Eye (tissue), 1 donor: ENCODE measurements at regions not wholly inside any gene's neighbourhood (a gene's known extent, or its start where the extent isn't known, plus 50 kb on each side); places are given as distances from the start of the nearest gene placed in this dataset.
"Not testable (repeated sequence)": the region's sequence is repeated elsewhere in the genome, so short reads cannot be mapped to it uniquely, and the experiment has no call there.

Experiments used
- DNase-seq: peaks from one replicate; pipeline ENCODE4 v3.0.0-alpha.2; 2015

DNA sequence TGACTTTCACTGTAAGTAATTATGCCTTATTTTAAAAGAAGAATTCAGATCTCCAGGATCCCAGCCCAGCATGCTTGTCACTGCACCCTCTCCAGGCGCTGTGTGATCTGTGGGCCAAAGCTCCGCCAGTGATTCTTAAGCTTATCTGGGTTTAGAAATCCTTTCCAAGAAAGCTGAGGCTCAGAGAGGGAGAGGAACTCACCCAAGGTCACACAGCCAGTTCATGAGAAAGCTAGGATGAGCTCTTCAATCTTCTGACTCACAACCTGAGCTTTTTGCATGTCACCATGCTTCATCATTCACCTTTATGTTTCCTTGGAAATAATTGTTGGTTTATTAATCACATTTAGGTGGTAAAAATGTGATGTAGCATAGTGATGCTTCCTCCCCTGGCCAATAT, 136.6 kb upstream of the HAND1 start:
- no peak for DNase-seq

DNA sequence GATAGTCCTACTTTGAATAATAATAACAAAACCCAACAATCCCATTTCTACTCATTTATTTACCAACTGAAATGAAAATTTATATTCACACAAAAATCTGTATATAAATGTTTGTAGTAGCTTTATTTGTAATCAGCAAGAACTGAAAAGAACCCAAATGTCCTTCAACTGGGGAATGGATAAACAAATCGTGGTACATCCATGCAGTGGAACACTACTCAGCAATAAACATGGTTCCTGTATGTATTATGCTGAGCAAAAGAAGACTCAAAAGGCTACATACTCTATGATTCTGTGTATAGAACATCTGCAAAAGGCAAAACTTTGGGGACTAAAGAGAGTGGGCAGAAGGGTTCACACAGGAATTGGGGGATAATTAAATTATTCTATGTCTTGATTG, 136.1 kb upstream of the HAND1 start:
- DNase-seq: no peak

DNA sequence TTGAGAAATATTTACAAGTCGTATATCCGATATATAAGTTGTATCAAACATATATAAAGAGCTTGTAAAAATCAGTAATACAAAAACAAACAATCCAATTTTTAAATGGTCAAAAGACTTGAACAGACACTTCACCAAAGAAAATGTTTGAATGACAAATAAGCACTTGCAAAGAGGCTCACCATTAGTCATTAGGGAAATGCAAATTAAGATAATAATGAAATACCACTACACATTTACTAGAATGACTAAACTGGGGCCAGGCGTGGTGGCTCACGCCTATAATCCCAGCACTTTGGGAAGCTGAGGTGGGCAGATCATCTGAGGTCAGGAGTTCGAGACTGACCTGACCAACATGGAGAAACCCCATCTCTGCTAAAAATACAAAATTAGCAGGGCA, 134.6 kb upstream of the HAND1 start:
- no peak for DNase-seq

DNA sequence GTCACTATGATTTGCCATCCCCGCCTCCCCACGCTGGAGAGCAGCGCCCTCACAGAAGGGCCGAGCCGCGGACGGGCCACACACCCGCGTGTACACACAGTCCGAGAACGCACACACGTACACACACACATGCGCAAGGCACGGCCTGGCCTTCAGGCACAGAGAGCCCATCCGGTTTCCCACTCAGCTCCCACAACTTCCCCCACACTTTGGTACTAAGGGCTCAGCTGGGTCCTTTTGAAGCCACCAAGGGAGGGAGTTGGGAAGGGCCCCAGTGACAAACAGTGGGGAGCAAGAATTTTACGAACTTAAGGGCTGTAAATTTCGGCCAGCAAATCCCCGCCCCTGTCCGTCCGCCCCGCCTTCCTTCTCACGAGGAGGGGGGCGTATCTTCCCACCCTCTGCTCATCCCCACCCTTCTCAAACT, 133.3 kb upstream of the HAND1 start:
- DNase-seq: peak; percentile 37

DNA sequence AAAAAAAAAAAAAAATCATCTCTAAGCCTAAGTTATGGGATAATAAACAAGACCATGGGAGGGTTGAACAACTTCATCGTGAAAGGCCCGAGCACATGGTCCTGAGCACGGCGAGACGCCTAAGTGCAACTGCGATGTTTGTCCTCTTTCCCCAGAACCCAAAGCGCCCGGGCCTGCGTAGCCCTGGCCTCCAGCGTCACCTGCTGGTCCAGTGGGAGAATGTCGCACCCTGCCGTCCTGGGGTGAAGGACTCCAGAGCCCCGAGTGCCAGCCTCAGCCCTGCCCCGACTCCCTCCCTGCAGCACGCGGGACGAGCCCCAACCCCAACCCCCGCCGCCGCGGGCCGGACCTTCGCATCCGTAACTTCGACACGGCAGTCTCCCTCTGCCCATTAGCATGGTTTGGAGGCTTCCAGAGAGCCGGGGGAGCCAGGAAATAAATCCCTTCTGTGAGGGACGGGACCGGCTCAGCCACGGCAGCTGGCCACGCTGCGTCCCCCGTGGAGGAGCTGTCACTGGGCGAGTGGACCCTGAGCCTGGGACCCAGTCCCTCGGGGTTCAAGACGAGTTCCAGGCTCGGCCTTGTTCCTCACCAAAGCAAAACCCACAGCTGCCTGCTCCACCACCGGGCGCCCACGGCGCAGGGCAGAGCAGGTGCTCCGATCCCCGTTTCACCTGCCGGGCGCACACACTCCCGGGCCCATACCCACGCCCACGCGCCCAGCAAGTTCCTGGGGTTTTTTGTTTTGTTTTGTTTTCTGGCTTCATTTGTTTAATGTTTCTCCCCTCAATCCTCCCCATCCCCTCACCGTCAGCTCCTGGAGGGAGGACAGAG, 132.5 kb upstream of the HAND1 start:
- peak; percentile 92 for DNase-seq

DNA sequence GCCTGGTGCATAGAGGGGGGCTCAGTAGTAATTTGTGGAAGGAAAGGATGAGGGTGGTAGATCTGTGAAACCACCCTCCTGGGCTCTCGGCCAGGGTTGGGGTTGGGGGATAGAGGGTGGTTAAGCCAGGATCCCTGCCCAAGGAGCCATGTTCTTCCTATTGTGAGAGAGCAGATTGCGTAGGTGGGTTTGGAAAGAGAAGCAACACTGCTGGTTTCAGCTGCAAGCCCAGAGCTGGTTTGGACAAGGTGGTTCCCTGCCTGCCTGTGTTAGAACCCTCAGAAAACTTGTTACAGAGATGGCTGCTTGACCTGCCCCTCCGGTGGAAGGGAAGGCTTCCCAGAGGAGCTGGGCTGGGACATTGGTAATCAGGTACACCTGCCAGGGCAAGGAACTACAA, 131.2 kb upstream of the HAND1 start:
- DNase-seq: no peak

DNA sequence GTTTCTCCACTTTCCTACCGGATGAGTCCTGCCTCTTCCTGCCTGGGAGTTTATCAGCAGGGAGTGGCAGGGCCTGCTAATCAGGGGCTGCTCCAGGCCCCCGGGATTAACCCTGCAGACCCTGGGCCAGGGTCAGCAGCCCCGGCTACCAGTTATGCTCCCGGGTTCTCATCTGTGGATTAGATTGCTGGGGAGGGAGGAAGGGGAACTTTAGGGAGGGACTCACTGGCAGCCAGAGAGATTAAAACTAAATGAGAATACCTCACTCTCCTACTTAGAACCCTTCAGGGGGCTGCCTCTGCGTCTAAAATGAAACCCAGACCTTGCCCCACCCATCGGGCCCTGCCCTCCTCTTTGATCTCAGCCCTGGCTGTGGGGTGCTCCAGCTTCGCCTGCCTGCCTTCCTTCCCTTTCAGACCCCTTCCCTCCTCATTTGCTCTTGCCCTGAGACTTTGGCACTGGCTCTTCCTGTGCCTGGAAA, 130.5 kb upstream of the HAND1 start:
- DNase-seq: no peak

DNA sequence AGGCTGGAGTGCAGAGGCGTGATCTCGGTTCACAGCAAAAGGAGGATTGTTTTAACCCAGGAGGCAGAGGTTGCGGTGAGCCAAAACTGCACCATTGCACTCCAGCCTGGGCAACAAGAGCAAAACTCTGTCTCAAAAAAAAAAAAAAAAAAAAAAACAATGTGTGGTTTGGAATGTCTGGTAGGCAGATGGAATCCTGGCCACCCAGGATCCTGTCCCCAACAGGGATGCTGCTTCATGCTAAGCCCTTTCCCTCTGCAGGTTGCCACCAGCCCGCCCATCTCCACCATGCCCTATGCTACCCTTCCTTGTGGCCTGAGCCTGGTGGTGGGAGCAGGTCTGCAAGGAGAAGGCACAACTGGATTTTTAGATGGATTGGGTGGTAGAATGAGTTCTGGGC, 129.7 kb upstream of the HAND1 start:
- no peak for DNase-seq

DNA sequence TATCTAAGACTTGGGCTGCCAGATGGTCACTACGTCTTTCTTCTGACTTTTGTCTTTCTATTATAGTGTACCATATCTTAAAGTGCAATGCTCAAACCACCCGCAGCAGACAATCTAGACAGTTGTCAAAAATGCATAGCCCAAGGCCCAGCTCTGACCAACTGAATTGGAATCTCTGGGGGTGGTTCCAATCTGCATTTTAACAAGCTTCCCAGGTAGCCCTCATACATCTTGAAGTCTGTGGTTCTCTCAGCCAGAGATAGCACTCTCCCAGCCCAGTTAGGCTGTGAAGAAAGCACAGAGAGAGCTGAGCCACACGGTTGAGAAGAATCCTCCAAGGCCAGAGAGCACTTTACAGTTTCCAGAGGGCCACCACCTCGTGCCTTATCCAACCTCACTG, 128.2 kb upstream of the HAND1 start:
- DNase-seq: no peak

DNA sequence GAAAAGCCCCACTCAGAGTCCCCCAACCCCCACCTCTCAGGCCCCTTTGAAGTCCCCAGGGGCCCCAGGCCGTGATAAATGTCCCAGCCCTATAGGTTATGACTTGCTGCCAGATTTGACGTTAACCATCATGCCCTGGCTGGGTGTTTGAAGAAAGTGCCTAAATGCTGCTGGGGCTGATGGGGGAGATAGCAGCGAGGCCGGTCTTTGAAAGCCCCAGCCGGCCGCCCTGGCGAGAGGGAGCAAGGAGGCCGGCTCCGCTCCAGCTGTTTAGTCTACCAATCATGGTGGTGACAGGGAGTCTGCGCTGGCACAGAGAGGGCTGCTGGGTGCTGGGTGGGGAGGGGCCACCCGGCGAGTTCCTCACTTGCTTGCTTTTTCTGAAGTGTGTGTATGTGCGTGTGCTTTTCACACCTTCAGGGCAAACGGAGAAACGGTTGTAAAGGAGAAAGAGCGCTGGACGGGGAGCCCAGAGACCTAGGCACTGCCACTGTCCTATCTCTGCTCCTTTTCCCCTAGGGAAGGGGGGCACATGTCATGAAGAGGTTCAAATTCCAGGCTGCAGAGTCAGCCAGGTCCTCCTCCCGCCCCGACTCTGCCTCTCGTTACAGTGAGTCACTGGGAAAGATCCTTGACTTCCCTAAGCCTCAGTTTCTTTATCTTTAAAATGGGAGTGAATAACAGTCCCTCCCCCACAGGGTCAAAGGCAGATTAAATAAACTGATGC, 126.1 kb upstream of the HAND1 start:
- DNase-seq: peak; percentile 36

DNA sequence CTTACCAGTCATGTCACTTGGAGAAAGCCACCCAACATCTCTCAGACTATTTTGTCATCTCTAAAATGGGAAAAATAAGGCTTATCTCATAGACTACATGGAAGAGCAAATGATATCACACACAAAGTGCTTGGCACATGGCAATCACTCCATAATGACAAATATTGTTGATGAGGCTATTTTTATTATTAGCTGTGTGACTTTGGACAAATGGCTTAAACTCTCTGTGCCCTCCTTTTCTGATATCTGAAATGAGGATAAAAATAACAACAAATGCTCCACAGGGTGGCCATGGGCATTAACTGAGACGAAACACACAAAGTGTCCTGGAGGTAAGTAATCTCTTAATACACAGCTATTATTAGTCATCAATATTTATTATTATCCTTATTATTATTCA, 125.5 kb upstream of the HAND1 start:
- DNase-seq: no peak

DNA sequence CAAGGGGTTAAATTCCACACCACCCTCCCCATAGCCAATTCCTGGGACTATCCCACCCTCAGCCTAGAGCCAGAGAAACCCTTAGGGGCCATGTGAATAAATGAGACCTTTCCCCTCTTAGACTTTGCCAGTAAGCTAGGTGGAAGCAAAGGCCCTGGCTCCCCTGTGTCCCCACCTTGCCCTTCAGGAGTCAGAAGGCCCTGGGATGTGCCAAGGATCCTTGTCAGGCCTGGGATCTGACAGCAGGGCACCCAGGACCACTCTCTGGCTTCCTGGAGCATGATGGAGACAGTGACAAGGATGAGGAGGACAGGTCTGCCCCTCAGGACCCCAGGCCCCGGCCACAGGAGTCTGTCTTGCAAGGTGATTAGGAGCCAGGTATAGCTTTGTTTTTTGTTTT, 125.0 kb upstream of the HAND1 start:
- no peak for DNase-seq

DNA sequence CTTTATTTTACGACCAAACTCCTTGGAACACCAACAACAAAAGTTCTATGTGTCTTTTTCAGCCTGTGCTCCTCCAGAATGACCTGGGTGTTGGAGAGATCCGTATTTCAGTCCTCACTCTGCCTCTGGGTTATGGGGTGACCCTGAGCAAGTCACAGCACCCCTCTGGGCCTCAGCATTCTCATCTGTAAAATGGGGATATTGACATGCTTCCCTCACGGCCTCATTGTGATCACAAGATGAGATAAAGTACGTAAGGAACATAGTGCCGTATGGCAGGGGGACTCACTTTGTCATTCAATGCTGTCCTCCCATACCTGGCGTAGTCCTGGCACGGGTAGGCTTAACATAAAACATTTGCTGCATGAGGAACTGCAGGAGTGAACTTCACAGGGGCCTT, 123.0 kb upstream of the HAND1 start:
- DNase-seq: no peak

DNA sequence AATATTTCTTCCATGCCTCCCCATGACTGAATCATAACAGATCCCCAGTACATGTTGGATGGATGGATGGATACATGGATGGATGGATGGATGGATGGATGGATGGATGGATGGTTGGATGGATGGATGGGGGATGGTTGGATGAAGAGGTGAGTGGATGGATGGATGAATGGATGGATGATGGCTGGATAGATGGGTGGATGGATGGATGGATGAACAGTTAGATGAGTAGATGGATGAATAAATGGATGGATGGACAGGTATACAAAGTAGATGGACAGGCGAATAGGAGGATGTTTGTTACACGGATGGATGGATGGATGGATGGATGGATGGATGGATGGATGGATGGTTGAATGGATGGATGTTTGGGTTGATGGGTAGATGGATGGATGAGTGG, 120.0 kb upstream of the HAND1 start:
- no peak for DNase-seq

DNA sequence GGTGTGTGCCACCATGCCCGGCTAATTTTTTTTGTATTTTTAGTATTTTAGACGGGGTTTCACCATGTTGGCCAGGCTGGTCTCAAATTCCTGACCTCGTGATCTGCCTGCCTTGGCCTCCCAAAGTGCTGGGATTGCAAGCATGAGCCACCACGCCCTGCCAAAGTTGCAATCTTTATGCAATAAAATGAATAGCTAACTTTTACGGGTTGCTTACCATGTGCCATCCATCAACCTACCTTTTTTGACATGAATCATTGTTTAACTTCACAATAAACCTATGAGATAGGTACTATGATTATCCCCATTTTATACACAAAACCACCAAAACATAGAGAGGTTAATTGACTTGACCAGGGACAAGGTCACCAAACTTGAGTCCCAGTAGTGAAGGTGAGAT, 118.8 kb upstream of the HAND1 start:
- not testable (repeated sequence) for DNase-seq

DNA sequence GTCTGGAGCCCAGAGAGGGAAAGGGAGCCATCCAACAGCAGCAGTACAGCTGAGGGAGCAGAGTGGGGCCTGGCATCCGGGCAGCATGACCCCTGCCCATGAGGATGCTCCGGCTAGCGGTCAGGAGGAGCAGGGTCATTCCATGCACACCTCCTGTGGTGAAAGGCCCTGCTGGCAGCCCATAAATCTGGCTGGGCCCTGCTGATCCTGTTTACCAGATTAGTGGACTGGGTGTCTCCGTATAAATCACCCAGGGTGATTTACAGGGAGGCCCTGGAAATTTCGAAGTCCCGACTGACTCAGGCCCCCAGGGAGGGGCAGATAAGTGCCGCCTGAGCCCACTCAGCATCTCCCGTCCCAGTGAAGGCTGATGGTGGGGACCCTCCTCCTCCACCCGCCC, 117.6 kb upstream of the HAND1 start:
- DNase-seq: no peak

DNA sequence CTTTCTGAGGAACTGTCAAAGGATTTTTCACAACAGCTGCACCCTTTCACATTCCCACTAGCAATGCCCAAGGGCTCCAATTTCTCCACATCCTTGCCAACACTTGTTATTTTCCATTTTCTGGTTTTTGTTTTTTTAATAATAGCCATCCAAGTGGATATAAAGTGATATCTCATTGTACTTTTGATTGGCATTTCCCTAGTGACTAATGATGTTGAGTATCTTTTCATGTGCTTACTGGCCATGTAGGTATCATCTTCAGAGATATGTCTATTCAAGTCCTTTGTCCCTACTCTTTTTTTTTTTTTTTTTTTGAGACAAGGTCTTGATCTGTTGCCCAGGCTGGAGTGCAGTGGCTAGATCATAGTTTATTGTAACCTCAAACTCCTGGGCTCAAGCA, 115.8 kb upstream of the HAND1 start:
- DNase-seq: no peak

DNA sequence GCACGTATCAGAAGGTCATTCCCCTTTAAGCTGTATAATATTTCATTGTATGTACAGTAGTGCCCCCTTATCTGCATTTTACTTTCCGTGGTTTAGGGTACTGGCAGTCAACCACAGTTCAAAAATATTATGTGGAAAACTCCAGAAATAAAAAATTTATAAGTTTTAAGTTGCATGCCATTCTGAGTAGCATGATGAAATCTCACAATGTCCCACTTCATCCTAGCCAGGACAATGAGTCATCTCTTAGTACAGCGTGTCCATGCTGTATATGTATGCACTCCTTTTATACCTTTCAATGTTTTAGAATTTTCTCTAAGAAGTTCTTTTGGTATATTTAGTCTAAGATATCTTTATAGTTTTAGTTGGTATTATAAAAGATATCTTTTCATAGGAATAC, 115.0 kb upstream of the HAND1 start:
- DNase-seq: no peak

DNA sequence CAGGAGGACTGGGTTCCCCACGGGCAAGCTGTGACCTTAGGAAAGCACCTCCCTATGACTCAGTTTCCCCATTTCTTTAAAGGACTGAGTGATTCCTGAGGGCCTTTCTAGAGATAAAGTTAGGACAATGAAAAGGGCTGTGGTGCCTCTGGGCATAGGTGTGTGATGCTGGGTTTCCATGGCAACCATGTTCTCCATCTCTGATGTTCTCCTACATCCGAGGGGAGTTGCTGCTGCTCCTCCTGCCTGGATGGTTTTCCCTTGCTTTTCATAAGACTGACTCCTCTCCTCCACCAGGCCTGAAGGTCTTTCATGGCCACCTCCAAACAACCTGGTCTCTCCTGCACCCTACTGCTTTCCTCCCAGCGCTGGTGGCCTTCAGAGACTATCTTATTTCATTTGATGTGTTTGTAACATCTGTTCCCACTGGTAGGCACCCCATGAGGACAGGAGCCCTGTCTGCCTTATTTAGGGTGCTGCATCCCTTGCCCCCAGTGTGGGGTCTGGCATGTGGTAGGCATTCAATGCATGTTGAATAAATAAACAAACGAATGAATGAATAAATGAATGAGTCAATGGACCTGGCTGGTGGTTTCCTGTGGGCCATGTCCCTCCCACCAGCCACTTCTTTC, 112.2 kb upstream of the HAND1 start:
- no peak for DNase-seq

DNA sequence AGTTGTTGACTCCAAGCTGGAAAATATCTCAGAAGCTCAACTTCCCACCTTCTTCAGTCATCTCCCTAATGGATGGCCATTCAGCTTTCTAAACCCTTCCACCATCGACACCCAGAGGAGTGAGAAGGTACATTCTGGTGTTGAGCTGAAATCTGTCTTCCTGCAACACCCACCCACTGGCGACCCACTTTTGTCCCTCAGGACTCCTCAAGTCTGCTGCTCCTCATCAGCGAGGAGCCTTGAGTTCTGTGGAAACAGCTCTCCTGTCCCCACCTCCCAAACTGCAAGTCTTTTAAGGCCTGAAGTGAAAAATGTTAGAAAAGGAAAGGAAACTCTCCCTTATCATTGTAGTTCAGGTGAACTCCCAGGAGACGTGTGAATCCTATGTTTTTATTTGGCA, 111.5 kb upstream of the HAND1 start:
- no peak for DNase-seq

DNA sequence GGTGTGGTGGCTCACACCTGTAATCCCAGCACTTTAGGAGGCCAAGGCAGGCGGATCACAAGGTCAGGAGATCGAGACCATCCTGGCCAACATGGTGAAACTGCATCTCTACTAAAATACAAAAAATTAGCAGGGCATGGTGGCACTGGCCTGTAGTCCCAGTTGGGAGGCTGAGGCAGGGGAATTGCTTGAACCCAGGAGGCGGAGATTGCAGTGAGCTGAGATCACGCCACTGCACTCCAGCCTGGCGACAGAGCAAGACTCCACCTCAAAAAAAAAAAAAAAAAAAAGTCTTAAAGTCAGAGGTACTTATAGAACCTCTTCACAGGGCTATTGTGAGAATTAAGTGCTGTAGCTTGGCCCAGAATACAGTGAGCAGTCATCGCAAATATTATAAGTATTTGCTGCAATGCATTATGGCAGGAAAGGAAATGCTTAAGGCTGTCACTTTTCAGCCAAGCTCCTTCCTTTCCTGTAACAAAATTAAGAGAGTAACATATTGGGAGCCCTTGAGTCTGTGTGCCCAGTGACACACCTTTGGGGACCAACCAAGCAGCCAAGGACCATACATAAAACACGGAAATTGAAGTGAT, 110.9 kb upstream of the HAND1 start:
- not testable (repeated sequence) for DNase-seq

DNA sequence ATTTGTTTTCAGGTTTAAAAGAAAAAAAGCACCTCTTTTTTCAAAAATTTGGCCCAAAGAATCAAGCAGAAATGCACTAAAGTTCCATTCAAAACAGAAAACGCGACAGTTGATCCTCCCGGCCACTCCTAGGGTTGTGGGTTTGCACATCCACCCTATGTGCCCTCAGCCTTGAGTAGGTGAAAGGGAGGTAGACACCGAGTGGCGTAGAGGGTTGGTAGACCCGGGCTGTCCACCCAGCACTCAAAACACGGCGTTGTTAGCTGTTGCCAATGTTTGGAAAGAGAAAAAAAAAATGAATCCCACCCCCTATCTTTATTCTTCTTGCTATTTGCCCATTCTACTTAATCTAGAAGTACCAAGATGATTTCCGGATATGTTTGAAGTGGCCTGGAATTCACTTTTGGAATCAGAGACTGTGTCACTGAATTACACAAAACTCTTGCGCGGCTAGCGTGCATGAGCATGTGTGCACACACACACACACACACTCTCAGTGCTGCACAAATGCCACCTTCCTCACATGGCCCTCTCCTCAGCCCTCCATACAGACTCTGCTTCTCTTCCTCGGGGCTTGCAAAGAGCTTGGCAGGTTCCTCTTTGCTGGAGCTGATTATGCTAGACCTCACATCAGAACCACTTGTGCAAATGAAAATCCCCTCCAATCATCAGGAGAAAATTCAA, 110.2 kb upstream of the HAND1 start:
- no peak for DNase-seq
